ENCODE measurements at regions not wholly inside any gene's neighbourhood (a gene's known extent, or its start where the extent isn't known, plus 50 kb on each side); places are given as distances from the start of the nearest gene placed in this dataset.

DNA sequence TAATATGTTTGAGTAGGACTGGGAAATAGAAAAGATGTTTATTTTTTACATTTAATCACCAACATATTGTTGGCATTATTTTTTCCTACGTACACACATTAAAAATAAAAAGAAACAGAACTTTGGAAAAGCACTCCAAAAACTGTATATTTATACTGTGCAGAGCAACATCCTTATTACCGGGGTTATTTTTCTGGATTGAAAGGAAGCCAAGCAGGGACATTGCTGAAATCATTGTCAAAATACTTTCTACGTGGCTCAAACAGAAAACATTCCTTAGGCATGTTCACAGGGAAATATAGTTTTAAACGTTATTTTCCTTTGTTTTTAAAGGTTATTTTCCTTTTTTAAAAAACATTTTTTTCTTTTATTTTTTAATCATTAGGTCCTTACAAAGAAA, 315.0 kb upstream of the SMIM21 start:
- TF ChIP-seq, protein P1, sequence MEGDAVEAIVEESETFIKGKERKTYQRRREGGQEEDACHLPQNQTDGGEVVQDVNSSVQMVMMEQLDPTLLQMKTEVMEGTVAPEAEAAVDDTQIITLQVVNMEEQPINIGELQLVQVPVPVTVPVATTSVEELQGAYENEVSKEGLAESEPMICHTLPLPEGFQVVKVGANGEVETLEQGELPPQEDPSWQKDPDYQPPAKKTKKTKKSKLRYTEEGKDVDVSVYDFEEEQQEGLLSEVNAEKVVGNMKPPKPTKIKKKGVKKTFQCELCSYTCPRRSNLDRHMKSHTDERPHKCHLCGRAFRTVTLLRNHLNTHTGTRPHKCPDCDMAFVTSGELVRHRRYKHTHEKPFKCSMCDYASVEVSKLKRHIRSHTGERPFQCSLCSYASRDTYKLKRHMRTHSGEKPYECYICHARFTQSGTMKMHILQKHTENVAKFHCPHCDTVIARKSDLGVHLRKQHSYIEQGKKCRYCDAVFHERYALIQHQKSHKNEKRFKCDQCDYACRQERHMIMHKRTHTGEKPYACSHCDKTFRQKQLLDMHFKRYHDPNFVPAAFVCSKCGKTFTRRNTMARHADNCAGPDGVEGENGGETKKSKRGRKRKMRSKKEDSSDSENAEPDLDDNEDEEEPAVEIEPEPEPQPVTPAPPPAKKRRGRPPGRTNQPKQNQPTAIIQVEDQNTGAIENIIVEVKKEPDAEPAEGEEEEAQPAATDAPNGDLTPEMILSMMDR (IDR thresholded peaks at IDR 0.05; ENCODE audit: insufficient read depth, low read depth, low read length): no peak
- TF ChIP-seq EZH2 (IDR thresholded peaks at IDR 0.05; ENCODE audit: insufficient read depth, low read length): no peak

Data from astrocyte (in vitro differentiated cells and primary cell).